ENCODE measurements at regions not wholly inside any gene's neighbourhood (a gene's known extent, or its start where the extent isn't known, plus 50 kb on each side); places are given as distances from the start of the nearest gene placed in this dataset.

- no peak overlapping the region for H2AFZ ChIP-seq (ENCODE audit: low read depth, low read length)
- no peak for TF ChIP-seq CTCF (IDR thresholded peaks at IDR 0.05; ENCODE audit: poor library complexity, severe bottlenecking)
- no peak for TF ChIP-seq SMC3 (conservative IDR thresholded peaks at IDR 0.05; ENCODE audit: poor library complexity)
- TF ChIP-seq RAD21 (conservative IDR thresholded peaks at IDR 0.05): no peak
- no peak for TF ChIP-seq EP300 (conservative IDR thresholded peaks at IDR 0.05; ENCODE audit: poor library complexity, severe bottlenecking)
- no peak for TF ChIP-seq REST (IDR thresholded peaks at IDR 0.05; ENCODE audit: borderline replicate concordance)
- TF ChIP-seq MXI1 (conservative IDR thresholded peaks at IDR 0.05; ENCODE audit: poor library complexity, severe bottlenecking): no peak
- TF ChIP-seq TAF1 (IDR thresholded peaks at IDR 0.05; ENCODE audit: low read depth): no peak
- TF ChIP-seq POLR2AphosphoS5 (IDR thresholded peaks at IDR 0.05): no peak
- no peak for TF ChIP-seq EZH2 (IDR thresholded peaks at IDR 0.05; ENCODE audit: borderline replicate concordance, insufficient read depth, low read length, poor library complexity, severe bottlenecking)
- no peaks in the 10 kb centered on the region for H3F3A ChIP-seq (ENCODE audit: insufficient read depth, low read length, poor library complexity, severe bottlenecking)
- H3K4me3 ChIP-seq (ENCODE audit: low read length): no peak overlapping the region
- H3K4me2 ChIP-seq (ENCODE audit: low read length): no peak overlapping the region
- no peaks in the 10 kb centered on the region for H3K36me3 ChIP-seq (ENCODE audit: insufficient read depth, low read length)
- no peak overlapping the region for H3K27ac ChIP-seq (ENCODE audit: low read length)
- no peaks in the 10 kb centered on the region for H3K9me3 ChIP-seq (ENCODE audit: low read length)
- no peaks in the 10 kb centered on the region for H3K79me2 ChIP-seq (replicated peaks; ENCODE audit: insufficient read depth, low read length)
- no peaks in the 10 kb centered on the region for H3K27me3 ChIP-seq (ENCODE audit: insufficient read depth, low read depth, low read length)
- no peaks in the 10 kb centered on the region for H3K9me2 ChIP-seq (ENCODE audit: insufficient read depth, low read length)
- H3K9ac ChIP-seq (ENCODE audit: low read length): no peak overlapping the region
- no peaks in the 10 kb centered on the region for H4K20me1 ChIP-seq (ENCODE audit: insufficient read depth)
Measured at GRCh38 chr6:12578751-12579150, 137.8 kb upstream of the PHACTR1 start.

GRCh38 chr6:12580290-12580689 is 136.3 kb upstream of the PHACTR1 start:
- Histone ChIP-seq H3K4me3 (ENCODE audit: low read length) (no peak overlapping the region), H3K79me2 (replicated peaks; ENCODE audit: insufficient read depth, low read length) (no peaks in the 10 kb centered on the region), H3K9me3 (ENCODE audit: low read length) (no peaks in the 10 kb centered on the region), H3K36me3 (ENCODE audit: insufficient read depth, low read length) (no peaks in the 10 kb centered on the region), H3K27ac (ENCODE audit: low read length) (no peak overlapping the region), H2AFZ (ENCODE audit: low read depth, low read length) (no peak overlapping the region), H3K4me2 (ENCODE audit: low read length) (no peak overlapping the region), H3K9me2 (ENCODE audit: insufficient read depth, low read length) (no peaks in the 10 kb centered on the region), H3K9ac (ENCODE audit: low read length) (no peak overlapping the region), H4K20me1 (ENCODE audit: insufficient read depth) (no peaks in the 10 kb centered on the region), H3F3A (ENCODE audit: insufficient read depth, low read length, poor library complexity, severe bottlenecking) (no peaks in the 10 kb centered on the region), H3K27me3 (ENCODE audit: insufficient read depth, low read depth, low read length) (no peaks in the 10 kb centered on the region)
- TF ChIP-seq MXI1 (conservative IDR thresholded peaks at IDR 0.05; ENCODE audit: poor library complexity, severe bottlenecking) (no peak), RAD21 (conservative IDR thresholded peaks at IDR 0.05) (no peak), EP300 (conservative IDR thresholded peaks at IDR 0.05; ENCODE audit: poor library complexity, severe bottlenecking) (no peak), EZH2 (IDR thresholded peaks at IDR 0.05; ENCODE audit: borderline replicate concordance, insufficient read depth, low read length, poor library complexity, severe bottlenecking) (no peak), SMC3 (conservative IDR thresholded peaks at IDR 0.05; ENCODE audit: poor library complexity) (no peak), POLR2AphosphoS5 (IDR thresholded peaks at IDR 0.05) (no peak), CTCF (IDR thresholded peaks at IDR 0.05; ENCODE audit: poor library complexity, severe bottlenecking) (no peak)
